Activated naive CD8-positive, alpha-beta T cell treated with anti-CD3 and anti-CD28 coated beads, Interleukin-2, amount 50 U/mL, for 24 hours (primary cell): ENCODE measurements at regions not wholly inside any gene's neighbourhood (a gene's known extent, or its start where the extent isn't known, plus 50 kb on each side); places are given as distances from the start of the nearest gene placed in this dataset.

Experiments
- ATAC-seq: fragments of 150-1000 bp; cut with Tn5 transposase; one replicate; pipeline ENCODE4 v1.10.0; 2021
- DNase-seq: peaks from one replicate; pipeline ENCODE4 v3.0.0; 2021
- H3K27ac Mint-ChIP-seq: one replicate; pipeline ENCODE4 v1.8.0; 2021; ENCODE audit warnings: mild to moderate bottlenecking, mixed read lengths
- H3K27me3 Mint-ChIP-seq: one replicate; pipeline ENCODE4 v1.8.0; 2021; ENCODE audit warnings: mixed read lengths
- H3K36me3 Mint-ChIP-seq: one replicate; pipeline ENCODE4 v1.8.0; 2021; ENCODE audit warnings: low read depth, mixed read lengths
- H3K4me1 Mint-ChIP-seq: one replicate; pipeline ENCODE4 v1.8.0; 2021; ENCODE audit warnings: mixed read lengths
- H3K4me3 Mint-ChIP-seq: one replicate; pipeline ENCODE4 v1.8.0; 2021; ENCODE audit warnings: mild to moderate bottlenecking, moderate library complexity, mixed read lengths
- H3K9me3 Mint-ChIP-seq: one replicate; pipeline ENCODE4 v1.8.0; 2021; ENCODE audit warnings: mixed read lengths

DNA sequence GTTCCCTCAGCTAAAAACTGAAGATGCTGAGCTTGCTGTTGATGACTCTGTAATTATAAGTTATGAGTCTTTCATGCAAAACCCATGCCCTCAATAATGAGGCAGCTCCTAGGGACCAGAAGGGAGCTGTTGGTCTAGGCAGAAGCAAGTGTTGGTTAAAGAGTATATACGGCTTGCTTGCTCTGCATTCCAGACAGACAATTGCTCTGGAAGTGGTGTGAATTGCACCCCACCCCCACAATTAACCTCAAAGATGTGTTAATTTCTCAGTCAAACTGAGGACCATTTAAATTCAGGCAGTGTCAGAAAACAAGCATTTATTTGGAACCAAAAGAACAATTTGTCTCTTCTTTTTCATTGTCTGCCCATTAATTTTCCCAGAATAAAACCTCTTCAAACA lies 163.5 kb upstream of the EOMES start:
- Mint-ChIP-seq H3K27ac (no peak overlapping the region), H3K4me3 (no peak overlapping the region), H3K36me3 (no peaks in the 10 kb centered on the region), H3K9me3 (peaks cover 3% of the 10 kb centered on the region), H3K4me1 (peaks cover 37% of the 10 kb centered on the region), H3K27me3 (no peaks in the 10 kb centered on the region)
- no peak for ATAC-seq
- no peak for DNase-seq

DNA sequence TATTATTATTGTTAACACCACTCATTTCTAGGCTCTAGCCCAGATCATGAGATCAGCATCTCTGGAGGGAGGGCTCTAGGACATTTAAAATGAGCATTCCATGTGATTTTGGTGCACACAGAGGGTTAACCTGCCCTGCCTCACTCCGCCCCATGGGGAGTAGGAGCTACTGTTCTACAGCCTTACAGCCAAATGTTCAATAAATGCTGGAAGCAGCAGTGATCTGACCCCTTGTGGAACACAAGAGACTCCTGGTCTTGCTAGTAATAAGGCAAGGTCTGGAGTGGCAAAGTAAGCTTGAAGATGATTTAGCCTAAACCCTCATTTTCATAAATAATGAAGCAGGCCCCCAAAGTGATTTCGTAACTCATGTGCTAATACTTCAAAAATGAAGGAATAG lies 166.4 kb upstream of the EOMES start:
- peaks cover 15% of the 10 kb centered on the region for H3K4me1 Mint-ChIP-seq
- no peaks in the 10 kb centered on the region for H3K27me3 Mint-ChIP-seq
- ATAC-seq (no peak), DNase-seq (no peak)
- H3K36me3 Mint-ChIP-seq: peaks cover 9% of the 10 kb centered on the region
- peaks cover 25% of the 10 kb centered on the region for H3K9me3 Mint-ChIP-seq
- no peak overlapping the region for H3K4me3 Mint-ChIP-seq
- H3K27ac Mint-ChIP-seq: no peak overlapping the region

DNA sequence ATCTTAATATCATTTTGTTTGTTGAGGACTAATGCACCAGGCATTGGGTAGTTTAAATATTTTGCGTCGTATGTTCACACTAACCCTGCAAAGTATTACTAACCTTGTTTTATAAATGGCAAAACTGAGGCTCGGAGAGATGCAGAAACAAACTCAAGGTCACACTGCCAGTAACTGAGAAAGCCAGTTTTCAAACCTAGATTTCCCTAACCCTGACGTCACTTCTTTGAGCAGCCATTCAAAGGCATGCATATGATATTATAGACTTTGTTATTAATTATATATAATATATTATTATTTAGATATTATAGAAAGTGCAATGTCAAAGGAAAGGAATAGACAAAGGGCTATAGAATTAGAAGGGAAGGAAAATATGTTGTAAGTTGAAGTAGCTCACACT lies 167.6 kb upstream of the EOMES start:
- DNase-seq (no peak), ATAC-seq (no peak)
- no peak overlapping the region for H3K27ac Mint-ChIP-seq
- no peak overlapping the region for H3K4me3 Mint-ChIP-seq
- H3K36me3 Mint-ChIP-seq: peaks cover 9% of the 10 kb centered on the region
- H3K27me3 Mint-ChIP-seq: no peaks in the 10 kb centered on the region
- H3K4me1 Mint-ChIP-seq: peaks cover 11% of the 10 kb centered on the region
- peaks cover 35% of the 10 kb centered on the region for H3K9me3 Mint-ChIP-seq

DNA sequence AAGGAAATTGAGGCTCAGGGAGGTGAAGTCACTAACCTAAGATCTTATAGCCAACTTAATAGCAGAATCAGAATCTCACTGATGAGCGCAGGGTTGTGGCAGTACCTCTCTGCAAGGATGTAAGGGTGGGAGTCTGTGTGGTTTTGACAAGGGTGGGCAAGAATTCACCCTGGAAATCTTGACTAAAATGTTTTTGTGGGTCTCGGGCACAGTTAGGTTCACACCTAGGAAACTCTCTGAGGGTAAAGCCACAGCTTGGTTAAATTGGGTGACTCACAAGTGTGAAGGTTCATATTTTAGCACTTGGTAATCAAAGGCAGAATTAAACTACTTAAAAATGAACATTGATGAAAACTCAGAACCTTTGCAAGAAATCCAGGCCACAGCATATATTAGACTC lies 178.2 kb upstream of the EOMES start:
- Mint-ChIP-seq H3K4me1 (peaks cover 47% of the 10 kb centered on the region), H3K27me3 (no peaks in the 10 kb centered on the region), H3K36me3 (peaks cover 3% of the 10 kb centered on the region), H3K9me3 (peaks cover 19% of the 10 kb centered on the region), H3K27ac (peak overlapping the region; percentile 92), H3K4me3 (peak overlapping the region; percentile 59)
- DNase-seq: peak; percentile 43
- ATAC-seq: peak; percentile 98

DNA sequence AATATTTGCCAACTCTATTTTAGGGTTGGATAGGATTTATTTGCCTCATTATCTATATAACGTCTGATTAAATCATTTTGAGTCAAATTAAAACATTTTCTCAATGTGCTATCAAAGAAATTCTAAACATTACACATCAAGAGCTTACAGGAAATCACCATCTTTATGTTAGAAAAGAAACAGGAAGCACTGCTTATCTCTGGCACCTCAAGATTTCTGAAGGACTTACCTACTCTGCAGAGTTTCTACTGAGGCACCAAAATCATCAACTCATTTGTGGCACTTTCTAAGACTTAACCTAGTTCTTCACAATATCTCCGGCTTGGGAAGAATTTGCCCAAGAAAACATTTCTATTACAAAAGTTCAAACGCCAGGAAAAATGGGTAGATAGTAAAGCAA lies 181.3 kb upstream of the EOMES start:
- peaks cover 7% of the 10 kb centered on the region for H3K9me3 Mint-ChIP-seq
- ATAC-seq: no peak
- H3K4me3 Mint-ChIP-seq: no peak overlapping the region
- H3K27me3 Mint-ChIP-seq: no peaks in the 10 kb centered on the region
- peaks cover 56% of the 10 kb centered on the region for H3K4me1 Mint-ChIP-seq
- H3K36me3 Mint-ChIP-seq: peaks cover 2% of the 10 kb centered on the region
- H3K27ac Mint-ChIP-seq: peak overlapping the region; percentile 39
- DNase-seq: no peak

DNA sequence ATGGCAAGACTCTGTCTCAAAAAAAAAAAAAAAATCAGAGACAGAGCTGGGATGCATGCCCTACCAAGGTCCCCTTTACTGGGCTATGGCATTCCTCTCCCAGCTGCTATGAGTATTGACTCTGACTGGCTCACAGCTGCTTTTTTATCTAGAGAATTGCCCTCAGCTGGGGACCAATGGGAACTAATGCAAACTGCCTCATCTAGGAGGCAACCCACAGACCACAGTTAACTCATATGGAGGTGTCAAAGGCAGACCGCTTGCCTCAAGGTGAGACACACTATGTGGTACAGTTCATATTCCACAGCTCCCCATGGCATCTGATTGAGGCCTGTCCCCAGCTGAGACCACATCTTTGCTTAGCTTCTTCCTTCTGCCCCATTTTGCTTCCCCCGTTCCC lies 183.5 kb upstream of the EOMES start:
- H3K27ac Mint-ChIP-seq: no peak overlapping the region
- no peaks in the 10 kb centered on the region for H3K27me3 Mint-ChIP-seq
- H3K4me1 Mint-ChIP-seq: peaks cover 43% of the 10 kb centered on the region
- H3K9me3 Mint-ChIP-seq: peaks cover 7% of the 10 kb centered on the region
- DNase-seq (peak; percentile 30), ATAC-seq (peak; percentile 97)
- H3K4me3 Mint-ChIP-seq: no peak overlapping the region
- no peaks in the 10 kb centered on the region for H3K36me3 Mint-ChIP-seq

DNA sequence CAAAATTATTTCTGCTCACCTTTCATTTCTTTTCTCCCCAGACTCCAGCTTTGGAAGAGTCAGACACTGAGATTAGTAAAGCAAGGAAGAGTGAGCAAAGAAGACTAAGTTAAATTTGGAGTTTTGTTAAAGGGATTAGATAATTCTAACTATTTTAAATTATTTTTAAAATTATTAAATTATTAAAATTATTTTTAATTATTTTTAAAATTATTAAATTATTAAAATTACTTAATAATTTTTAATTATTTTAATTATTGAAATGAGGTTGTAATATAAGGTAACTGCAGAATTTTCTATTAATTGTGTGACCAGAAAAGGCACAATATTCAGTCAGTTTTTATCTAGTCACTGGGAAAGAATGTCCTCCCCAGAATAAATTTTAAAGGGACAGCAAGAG lies 185.0 kb upstream of the EOMES start:
- H3K4me3 Mint-ChIP-seq: no peak overlapping the region

DNA sequence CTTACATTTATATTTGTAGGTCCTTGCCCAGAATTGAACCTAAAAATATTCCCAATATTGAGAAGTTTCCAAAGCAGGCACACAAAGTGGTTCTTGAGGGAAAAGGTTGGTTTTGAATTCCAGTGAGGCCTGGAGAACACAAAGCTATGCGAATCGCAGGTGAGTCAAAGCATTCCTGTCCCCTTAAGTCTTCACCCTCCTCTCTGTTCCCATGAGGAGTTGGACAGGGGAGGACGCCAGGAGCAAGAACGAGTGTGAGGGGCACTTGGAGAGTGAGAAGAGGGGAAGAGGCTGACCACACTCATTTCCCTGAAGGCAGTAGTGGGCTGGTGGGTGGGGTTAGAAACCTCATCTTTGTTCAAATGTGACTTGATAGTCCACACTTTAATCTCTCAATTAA lies 185.8 kb upstream of the EOMES start:
- Mint-ChIP-seq H3K27me3 (no peaks in the 10 kb centered on the region), H3K4me1 (peaks cover 28% of the 10 kb centered on the region), H3K9me3 (peaks cover 3% of the 10 kb centered on the region), H3K36me3 (no peaks in the 10 kb centered on the region), H3K27ac (no peak overlapping the region), H3K4me3 (no peak overlapping the region)
- ATAC-seq (no peak), DNase-seq (no peak)

More for the DNA sequence above, 185.0 kb upstream of the EOMES start:
- no peak for ATAC-seq
- DNase-seq: no peak
- Mint-ChIP-seq H3K27ac (no peak overlapping the region), H3K36me3 (no peaks in the 10 kb centered on the region), H3K9me3 (peaks cover 3% of the 10 kb centered on the region), H3K4me1 (peaks cover 31% of the 10 kb centered on the region), H3K27me3 (no peaks in the 10 kb centered on the region)

DNA sequence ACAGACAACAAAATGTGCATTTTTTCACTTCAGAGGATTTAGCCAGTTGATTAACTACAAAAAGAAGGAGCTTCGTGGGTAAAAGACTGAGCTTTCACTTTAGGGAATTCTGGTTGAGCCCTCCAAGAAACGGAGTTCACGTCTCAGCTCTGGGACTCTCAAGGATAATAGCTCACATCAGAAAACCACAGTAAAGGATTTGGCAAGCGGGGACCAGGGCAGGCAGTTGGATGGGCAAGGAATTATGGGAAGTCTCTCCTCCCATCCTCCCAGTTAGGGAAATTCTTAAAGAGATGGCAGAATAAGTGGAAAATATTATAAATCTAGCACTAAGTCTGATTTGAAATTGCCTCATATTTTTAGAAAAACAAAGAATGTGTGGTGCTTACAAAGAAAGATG lies 188.3 kb upstream of the EOMES start:
- H3K27ac Mint-ChIP-seq: no peak overlapping the region
- H3K4me3 Mint-ChIP-seq: no peak overlapping the region
- ATAC-seq: no peak
- no peak for DNase-seq
- H3K27me3 Mint-ChIP-seq: no peaks in the 10 kb centered on the region
- H3K9me3 Mint-ChIP-seq: no peaks in the 10 kb centered on the region
- H3K4me1 Mint-ChIP-seq: peaks cover 13% of the 10 kb centered on the region
- H3K36me3 Mint-ChIP-seq: no peaks in the 10 kb centered on the region

DNA sequence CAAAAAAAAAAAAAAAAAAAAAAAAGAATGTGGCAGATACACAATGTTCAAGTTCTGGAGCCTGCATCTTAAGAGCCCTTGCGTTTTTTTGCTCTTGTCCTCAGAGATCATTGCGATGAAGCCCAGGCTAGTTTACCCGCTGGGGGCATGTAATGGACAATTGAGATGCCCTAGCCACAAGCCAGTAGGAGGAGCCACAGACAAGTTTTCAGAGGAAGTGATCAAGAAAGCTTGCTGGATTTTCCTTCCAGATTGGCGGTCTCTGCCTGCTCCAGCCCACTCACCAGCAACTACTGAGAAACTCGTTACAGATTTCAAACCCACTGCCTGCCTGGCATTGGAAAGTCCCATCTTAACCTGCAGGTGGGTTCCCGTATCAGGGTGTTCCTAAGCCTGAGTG lies 192.1 kb upstream of the EOMES start:
- Mint-ChIP-seq H3K4me3 (no peak overlapping the region), H3K27me3 (no peaks in the 10 kb centered on the region), H3K36me3 (no peaks in the 10 kb centered on the region), H3K27ac (no peak overlapping the region), H3K9me3 (no peaks in the 10 kb centered on the region), H3K4me1 (peaks cover 6% of the 10 kb centered on the region)
- no peak for DNase-seq
- ATAC-seq: peak; percentile 33

DNA sequence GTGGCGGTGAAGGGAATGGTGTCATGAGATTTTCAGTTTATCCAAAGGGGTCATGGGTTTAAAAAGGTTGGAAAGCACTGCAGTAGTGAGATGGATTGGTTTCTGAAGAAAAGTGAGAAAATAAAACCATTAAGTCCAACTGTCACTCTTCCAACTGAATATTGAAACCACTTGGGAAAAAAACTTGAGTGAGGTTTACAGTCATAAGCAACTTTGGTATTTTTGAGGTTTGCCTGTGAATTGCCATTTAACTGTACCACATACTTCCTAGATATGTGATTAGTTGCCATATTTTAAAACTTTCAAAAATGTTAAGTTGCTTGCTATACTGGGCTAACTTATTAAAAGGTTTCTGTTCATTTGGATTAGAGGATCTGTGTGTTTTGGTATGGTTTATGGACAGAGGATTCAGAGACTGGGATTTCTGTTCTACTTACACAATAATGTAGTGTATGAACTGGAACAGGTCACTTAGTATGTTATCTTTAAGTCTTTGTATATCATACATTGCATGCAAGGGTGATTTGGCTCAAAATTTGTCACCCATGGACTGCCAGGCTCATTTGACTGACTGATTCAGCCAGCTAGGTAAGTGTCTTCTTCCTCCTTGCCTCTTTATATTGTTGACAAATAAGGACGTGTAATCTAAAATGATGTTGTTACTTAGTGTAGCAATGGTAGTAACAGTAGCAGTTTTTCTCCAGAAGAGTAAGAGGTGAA lies 201.4 kb upstream of the EOMES start:
- DNase-seq: no peak
- no peak overlapping the region for H3K4me3 Mint-ChIP-seq
- ATAC-seq: no peak
- H3K9me3 Mint-ChIP-seq: no peaks in the 10 kb centered on the region
- no peaks in the 10 kb centered on the region for H3K36me3 Mint-ChIP-seq
- H3K4me1 Mint-ChIP-seq: peaks cover 34% of the 10 kb centered on the region
- no peak overlapping the region for H3K27ac Mint-ChIP-seq
- no peaks in the 10 kb centered on the region for H3K27me3 Mint-ChIP-seq

DNA sequence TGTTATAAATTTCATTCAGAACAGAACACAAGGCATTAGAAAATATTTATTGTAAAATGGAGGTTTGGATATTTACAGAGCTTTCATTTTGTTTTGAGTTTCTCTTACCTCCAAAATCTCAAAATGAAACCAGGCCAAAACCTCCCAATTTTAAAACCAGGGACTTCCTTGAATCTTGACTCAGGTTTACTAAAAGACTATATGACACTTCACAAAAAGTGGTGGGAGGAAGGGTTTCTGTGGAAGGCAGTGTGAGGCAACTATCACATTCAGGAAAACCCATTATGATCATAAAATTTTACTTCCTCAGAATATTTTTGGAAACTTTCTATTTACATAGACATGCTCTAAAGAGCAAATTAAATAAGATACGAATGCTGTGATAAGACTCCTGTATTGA lies 205.8 kb upstream of the EOMES start:
- Mint-ChIP-seq H3K27me3 (no peaks in the 10 kb centered on the region), H3K4me3 (peak overlapping the region; percentile 23), H3K27ac (peak overlapping the region; percentile 83), H3K36me3 (no peaks in the 10 kb centered on the region), H3K9me3 (peaks cover 5% of the 10 kb centered on the region), H3K4me1 (peaks cover 49% of the 10 kb centered on the region)
- ATAC-seq: peak; percentile 69
- DNase-seq: no peak

DNA sequence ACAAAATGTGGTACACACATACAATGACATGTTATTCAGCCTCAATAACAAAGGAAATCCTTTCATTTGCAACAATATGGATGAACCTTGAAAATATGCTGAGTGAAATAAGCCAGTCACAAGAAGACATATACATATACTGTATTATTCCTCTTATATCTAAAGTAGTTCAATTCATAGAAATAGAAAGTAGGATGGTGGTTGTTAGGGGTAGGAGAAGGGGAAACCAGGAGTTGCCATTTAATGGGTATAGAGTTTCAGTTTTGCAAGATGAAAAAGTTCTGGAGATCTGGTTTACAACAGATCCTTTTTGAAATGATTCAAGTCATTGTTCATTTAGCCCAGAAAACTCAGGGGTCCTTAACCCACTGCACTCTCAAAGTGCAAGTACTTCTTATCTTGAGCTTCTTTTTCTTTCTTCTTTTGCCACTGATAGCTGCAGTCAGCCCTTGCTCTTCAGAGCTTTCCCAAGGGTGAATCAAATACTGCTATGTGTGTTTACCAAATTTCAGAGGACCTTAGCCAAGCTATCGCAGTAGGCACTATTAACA lies 208.0 kb upstream of the EOMES start:
- no peak overlapping the region for H3K4me3 Mint-ChIP-seq
- H3K9me3 Mint-ChIP-seq: peaks cover 5% of the 10 kb centered on the region
- H3K36me3 Mint-ChIP-seq: no peaks in the 10 kb centered on the region
- H3K4me1 Mint-ChIP-seq: peaks cover 34% of the 10 kb centered on the region
- peak; percentile 54 for ATAC-seq
- no peak overlapping the region for H3K27ac Mint-ChIP-seq
- H3K27me3 Mint-ChIP-seq: no peaks in the 10 kb centered on the region
- DNase-seq: no peak

DNA sequence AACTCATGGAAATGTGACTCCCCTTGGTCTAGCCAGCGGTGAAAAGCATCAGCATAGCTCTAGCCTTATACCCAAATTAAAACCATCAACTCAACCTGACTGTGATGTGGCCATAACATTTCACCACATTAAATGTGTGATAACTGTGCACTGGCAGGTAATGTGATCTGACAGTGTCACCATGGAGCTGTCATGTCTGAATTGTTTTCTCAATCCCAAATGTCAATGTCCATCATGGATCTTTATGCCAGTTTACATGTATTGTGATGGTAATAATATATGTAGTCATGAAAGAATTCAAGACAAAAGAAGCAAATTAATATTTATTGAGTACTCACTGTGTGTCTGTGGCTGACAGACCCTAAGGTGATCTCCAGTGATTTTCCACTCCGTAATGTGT lies 213.4 kb upstream of the EOMES start:
- ATAC-seq (no peak), DNase-seq (no peak)
- Mint-ChIP-seq H3K4me1 (peaks cover 4% of the 10 kb centered on the region), H3K27me3 (no peaks in the 10 kb centered on the region), H3K27ac (no peak overlapping the region), H3K36me3 (no peaks in the 10 kb centered on the region), H3K9me3 (peaks cover 5% of the 10 kb centered on the region), H3K4me3 (no peak overlapping the region)

DNA sequence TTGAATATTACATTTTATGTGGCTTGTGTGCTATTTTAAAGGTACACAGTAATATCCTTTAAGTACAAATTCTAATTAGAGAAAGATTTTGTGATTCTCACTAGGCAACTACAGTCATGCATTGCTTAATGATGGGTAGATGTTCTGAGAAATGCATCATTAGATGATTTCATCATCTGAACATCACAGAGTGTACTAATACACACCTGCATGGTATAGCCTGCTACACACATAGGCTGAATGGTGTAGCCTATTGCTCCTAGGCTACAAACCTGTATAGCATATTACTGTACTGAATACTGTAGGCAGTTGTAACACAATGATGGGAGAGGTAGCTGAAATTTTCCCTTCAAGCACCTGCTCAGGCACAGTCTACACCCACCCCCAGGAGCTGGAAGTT lies 217.4 kb upstream of the EOMES start:
- no peak for DNase-seq
- Mint-ChIP-seq H3K9me3 (no peaks in the 10 kb centered on the region), H3K36me3 (no peaks in the 10 kb centered on the region), H3K4me1 (no peaks in the 10 kb centered on the region), H3K27me3 (no peaks in the 10 kb centered on the region), H3K4me3 (no peak overlapping the region), H3K27ac (no peak overlapping the region)
- no peak for ATAC-seq

DNA sequence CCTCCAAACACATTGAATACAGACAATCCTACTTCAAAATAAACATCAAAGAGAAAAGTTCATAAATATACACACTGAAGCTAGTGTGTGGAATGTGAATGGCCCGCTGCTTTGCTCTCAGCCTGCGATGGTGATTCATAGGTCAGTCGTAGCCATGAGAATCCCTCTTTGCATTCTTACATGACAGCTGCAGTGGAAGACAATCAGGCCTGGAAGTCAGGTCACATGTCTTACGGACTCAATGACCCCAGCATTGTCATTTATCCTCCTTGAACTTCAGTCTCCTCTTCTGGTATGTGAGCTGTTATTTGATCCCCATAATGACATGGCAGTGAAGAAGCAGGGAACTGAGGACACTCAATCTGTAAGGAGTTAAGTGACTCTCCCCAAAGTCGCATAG lies 217.8 kb upstream of the EOMES start:
- no peak overlapping the region for H3K27ac Mint-ChIP-seq
- H3K4me3 Mint-ChIP-seq: no peak overlapping the region
- no peaks in the 10 kb centered on the region for H3K36me3 Mint-ChIP-seq
- H3K9me3 Mint-ChIP-seq: no peaks in the 10 kb centered on the region
- DNase-seq: no peak
- no peak for ATAC-seq
- H3K4me1 Mint-ChIP-seq: no peaks in the 10 kb centered on the region
- no peaks in the 10 kb centered on the region for H3K27me3 Mint-ChIP-seq
